Fibroblast of gingiva (primary cell): ENCODE measurements at regions not wholly inside any gene's neighbourhood (a gene's known extent, or its start where the extent isn't known, plus 50 kb on each side); places are given as distances from the start of the nearest gene placed in this dataset.

Source experiments
- DNase-seq: peaks from one replicate; pipeline ENCODE4 v3.0.0-alpha.2; 2011; ENCODE audit warnings: low read depth

- no peak for DNase-seq
Measured at GRCh38 chr9:135009051-135009560, 78.4 kb upstream of the OLFM1 start.

- no peak for DNase-seq
Measured at GRCh38 chr9:135009794-135010585, 77.5 kb upstream of the OLFM1 start.

DNA sequence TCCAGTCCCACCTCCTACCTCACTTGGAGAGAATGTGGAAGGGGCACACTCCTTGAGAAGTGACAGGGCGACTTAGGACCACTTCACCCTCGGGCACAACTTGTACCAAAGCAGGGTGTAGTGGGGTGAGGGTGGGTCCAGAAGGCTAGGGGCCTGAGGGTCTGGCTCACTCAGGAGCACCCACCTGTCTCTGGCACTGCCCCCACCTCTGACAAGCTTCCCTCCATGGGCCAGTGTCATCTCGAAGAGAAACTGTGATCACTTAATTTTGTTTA is 76.9 kb upstream of the OLFM1 start:
- no peak for DNase-seq

DNA sequence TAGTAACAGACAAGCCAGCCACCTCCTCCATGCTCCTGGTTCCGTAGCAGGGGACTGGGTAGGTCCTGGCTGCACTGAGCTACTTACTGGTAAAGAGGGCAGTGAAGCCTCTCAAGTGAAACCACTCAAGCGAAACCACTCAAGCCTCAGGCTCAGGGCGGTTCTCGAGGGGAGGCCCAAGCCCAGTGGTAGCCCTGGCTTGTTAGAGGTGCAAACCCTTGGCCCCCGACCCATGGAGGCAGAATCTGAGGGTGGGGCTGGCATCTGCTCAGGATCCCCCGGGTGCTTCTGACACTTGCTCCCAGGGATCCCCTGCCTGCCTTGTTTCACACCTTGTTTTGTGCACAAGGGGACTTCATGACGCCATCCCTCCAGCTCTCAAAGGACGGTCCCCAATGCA is 76.5 kb upstream of the OLFM1 start:
- no peak for DNase-seq

DNA sequence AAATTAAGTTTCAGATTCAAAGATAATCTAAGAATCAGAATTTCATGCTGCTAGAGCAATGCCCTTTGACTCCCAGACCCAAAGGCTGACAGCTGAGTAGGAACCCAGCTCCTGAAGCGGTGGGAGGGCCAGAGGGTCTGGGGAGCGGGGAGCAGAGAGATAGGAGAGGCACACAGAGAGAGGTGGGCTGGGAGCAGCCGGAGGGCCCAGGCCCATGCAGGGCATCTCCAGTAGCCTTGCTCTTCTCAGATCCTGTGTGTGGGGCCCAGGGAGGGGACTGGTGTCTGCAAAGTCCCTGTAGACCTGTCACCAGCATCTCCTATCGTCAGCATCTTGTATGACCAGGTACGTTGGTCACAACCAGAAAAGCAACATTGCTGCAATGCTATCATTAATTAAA is 75.3 kb upstream of the OLFM1 start:
- no peak for DNase-seq

DNA sequence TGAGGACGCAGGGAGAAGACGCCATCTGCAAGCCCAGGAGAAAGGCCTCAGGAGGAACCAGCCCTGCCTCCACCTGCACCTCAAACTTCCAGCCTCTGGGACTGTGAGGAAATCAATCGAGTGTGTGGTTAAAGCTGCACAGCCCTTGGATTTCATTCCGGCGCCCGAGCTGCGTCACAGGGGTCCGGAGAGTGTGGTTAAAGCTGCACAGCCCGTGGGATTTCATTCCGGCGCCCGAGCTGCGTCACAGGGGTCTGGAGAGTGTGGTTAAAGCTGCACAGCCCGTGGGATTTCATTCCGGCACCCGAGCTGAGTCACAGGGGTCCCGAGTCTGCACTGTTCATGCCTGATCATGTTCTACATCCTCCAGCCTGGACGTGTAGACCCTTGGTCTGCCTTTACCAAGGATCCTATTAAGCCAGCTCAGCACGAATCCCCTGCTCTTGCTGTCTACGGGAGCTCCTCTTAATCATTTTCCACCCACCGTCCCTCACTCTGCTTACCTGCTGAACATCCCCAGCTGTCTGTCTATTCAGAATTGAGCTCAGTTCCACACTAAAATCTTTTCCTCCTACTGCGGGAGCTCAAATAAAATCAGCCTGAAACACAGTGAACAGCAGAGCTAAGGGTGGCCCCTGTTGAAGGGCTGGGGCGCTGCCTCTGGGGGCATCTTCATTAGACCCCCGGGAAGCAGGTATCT is 73.0 kb upstream of the OLFM1 start:
- no peak for DNase-seq

DNA sequence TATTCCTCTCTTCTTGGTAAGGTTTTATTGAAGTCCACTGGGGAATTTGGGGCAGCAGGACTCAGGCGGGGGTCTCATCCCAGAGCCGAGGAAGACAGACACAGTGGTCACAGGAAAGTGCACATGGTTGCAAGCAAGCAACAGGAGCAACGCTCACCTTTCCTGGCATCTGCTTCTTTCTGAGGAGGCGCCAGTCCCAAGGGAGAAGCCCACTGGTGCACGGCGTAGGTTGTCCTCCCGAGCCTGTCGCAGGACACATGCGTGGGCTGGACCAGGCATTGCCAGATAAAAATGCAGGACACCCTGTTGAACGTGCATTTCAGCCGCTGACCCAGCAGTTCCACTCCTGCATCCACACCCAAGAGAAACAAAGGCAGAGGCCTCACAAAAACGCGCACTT is 72.4 kb upstream of the OLFM1 start:
- no peak for DNase-seq

DNA sequence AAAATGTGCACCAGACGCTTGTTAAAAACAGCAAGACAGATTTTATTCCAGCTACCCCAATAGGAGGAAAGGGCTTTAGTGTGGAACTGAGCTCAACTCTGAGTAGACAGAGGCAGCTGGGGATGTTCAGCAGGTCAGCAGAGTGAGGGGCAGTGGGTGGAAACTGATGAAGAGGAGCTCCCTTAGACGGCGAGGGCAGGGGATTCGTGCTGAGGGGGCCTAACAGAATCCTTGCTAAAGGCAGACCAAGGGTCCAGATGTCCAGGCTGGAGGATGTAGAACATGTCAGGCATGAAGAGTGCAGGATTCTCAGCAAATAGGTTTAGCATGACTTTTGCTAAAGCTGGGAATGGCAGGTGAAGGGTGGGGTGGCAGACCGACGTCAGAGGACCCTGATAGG is 71.9 kb upstream of the OLFM1 start:
- no peak for DNase-seq

GRCh38 chr9:135016037-135016640 is 71.3 kb upstream of the OLFM1 start:
- no peak for DNase-seq

DNA sequence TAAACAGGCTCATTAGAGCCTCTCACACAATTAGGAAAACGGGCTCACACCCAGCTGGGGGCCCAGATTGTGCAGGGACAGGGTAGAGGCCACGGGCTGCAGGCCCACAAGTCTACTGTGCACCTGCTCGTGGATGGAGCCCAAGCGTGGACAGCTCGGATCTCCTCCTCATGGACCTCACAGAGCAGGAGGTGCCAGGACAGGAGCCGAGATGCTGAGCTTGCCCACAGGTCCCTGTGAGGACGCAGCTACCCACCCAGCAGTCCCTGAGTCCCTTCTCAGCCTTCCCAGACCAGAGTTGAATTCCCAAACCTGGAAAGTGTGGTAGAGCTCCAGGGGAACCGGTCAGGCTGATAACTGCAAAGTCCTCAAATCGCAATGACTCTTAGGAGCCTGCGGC is 70.6 kb upstream of the OLFM1 start:
- DNase-seq = no peak

DNA sequence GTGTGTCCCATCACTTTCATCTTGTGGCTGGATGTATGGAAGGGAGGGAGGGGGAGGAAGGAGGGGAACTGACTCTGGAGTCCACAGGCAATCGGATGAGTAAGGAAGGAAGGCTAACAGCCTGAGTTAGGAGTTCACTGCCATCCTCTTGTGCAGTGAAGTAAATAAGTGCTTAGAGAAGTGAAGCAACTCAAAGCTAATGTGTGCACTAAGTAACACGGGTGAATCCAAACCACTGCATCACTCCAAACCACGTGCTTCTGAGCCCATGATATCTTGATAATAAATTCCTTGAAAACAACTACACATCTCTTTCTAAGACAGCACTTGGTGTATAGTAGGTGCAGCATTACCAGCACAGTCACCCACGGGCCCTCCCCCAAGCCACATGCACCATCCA is 69.6 kb upstream of the OLFM1 start:
- DNase-seq = no peak

DNA sequence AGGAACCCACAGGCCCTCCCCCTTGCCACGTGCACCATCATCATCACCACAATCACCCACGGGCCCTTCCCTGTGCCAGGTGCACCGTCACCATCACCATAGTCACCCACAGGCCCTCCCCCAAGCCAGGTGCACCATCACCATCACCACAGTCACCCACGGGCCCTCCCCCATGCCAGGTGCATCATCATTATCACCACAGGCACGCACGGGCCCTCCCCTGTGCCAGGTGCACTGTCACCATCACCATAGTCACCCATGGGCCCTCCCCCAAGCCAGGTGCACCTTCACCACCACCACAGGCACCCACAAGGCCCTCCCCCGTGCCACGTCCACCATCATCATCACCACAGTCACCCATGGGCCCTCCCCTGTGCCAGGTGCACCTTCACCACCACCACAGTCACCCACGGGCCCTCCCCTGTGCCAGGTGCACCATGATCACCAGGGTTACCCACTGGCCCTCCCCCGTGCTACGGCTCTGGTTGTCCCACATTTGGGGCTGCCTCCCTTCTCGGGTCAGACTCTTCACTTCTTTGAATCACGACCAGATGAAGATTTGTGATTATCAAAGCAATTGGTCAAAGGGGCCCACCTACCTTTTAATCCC is 69.1 kb upstream of the OLFM1 start:
- DNase-seq = no peak

- no peak for DNase-seq
Measured at GRCh38 chr9:135019224-135019623, 68.2 kb upstream of the OLFM1 start.

DNA sequence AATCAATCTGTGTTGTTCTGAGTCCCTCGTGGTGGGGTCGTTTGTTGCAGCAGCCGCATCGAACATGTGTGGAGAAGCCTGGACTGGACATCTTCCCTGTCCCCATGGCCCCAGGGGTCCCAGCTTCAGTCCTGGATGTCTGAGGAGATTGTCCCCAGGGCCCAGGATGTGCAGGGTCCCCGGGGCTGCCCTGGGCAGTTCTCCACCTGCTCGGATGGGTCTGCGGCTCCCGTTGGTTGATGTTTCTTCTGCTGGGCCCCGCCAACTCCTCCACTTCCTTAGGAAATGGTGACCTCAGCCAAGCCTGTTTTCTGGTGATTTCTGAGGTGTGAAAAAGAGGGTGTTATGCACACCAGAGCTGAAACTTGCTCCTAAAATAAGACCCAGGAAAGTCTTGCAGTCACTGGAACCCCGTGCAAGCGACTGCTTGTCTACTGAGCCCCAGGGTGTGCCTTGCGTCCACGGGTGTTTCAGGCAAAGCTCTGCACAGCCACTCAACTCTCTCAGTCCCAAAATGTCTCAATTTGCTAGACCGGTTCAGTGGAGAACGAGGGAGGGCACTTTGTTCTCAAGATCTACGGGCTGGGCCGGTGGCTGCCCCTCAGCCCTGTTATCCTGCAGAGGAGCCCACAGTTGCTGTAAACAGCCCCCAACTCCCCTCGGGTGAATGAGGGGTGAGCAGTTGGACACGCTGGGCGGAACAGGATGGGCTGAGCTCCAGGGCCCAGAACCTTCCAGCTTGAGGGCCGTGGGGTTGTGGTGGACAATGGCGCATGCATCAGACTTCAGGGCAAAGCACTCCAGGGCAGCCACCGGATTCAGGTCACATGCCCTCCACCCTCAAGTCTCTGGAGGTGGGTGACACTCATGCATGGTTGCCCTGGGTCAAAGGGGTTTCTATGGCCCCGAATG is 66.7 kb upstream of the OLFM1 start:
- no peak for DNase-seq

DNA sequence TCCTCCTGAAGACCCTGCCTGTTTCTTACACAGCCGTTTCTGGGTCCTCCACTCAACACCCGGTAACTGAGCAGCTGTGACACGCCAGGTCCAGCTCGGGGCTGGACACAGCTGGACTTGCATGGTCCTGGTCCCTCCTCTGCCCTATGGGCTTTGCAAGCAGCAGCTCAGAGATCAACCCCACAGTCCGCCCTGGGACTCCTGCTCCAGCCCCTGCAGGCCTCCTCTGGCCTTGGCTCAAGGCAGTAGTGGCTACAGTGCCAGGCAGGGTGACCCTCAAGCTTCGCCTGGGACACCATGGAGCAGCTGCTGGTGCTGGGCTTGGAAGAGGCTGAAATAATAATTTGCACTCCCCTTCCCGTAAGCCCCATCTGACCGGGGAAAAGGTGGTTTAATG is 66.1 kb upstream of the OLFM1 start:
- DNase-seq = no peak

DNA sequence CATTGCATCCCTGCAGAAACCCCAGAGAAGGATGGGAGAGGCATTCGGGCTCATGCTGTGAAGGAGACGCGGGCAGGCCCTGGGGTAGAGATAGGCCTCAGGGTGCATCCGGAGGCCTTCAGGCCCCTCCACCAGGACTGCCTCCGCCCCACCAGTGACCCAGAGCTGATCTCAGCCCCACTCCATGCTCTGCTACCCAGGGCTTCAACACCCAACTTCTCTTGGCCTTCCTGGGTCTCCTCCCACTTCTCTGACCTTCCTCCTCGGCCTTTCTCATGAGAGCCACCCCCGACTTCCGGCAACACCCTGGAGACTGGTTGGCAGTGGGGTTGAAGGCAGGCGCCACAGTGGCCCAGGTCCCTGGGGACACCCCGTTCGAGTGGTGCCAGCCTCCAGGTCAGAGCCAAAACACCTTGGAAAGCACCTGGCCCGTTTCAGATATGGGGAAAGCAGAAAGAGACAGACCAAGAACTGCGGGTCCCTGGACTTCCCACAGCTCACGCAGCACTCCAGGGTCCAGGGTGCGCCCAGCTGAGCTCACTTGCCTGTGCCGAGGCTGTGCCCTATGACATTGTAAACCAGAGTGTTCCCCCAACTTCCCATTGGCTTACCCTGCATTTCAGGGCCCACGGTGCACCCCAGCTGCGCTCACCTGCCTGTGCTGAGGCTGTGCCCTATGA is 65.1 kb upstream of the OLFM1 start:
- no peak for DNase-seq

DNA sequence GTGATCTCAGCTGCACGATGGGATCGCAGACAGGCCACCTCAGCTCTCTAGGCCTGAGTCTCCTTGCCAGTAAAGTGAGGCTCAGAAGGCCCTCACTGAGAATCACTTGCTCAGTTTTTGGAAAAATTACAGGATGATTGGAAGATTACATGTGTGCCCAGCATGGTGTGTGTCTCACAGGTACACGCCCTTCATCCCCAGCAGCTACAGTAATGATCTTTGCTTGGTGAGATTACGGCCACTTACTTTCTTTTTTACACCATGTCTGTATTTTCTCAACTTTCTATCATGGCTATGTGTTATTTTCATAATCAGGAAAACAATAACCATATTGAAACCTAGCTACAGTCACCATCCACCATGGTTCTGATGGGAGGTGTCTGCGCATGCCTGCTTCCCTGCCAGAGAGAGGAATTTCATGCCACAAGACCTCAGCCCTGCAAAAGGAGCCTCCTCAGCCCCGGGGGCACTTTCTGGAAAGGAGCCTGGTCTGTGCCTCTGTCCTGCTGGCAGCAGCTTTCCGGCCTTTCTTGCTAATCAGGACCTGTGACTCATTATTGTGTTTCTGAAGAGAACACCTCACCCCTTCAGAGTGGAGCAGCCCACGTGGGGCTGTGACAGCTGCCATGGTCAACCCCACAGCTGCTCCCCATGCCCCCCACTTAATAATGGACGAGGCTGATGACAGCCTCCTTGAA is 64.2 kb upstream of the OLFM1 start:
- no peak for DNase-seq

DNA sequence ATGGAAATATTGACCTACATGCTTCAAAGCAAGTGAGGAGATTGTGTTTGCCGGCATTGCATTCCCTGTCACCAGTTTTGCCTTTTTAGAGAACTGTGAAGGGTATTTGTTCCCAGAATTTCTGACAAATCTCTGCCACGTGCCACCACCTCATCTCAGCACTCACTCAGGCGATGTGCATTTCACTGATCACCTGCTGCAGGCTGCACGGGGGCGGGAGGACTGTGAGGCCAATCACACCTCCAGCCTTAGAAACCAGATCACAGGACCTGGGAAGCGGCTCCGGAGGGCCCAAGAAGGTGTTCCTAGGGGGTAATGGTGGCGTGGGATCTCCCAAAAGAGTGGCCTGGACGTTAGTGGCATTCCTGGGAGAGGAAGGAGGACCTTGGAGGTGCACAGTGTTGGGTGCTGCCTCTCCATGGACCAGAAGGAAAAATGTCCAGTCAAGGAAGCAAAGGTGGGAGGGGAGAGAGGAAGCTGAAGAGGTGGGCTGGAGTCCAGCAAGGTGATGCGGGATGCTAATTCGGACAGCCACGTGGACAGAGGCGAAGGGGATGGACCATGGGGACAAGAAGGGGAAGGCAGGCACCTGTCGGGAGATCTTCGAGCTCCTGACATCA is 63.6 kb upstream of the OLFM1 start:
- no peak for DNase-seq

DNA sequence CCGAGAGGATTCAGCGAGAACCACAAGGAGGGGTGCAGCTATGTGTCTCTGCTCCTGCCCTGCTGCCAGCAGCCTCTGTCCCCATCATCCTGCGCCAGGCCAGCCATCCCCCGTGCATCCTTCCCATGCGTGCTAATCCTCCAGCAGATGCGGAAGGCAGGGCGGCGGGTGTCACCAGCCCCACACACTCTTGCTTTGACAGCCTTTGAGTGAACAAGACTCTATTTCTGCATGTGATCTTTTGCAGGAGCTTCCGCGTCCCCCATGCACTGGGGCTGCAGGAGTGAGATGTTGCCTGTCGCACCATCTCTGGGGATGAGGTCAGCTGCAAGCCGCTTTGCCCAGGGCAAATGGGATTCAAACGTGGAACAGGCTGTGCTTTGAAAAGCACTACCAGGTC is 58.0 kb upstream of the OLFM1 start:
- no peak for DNase-seq

DNA sequence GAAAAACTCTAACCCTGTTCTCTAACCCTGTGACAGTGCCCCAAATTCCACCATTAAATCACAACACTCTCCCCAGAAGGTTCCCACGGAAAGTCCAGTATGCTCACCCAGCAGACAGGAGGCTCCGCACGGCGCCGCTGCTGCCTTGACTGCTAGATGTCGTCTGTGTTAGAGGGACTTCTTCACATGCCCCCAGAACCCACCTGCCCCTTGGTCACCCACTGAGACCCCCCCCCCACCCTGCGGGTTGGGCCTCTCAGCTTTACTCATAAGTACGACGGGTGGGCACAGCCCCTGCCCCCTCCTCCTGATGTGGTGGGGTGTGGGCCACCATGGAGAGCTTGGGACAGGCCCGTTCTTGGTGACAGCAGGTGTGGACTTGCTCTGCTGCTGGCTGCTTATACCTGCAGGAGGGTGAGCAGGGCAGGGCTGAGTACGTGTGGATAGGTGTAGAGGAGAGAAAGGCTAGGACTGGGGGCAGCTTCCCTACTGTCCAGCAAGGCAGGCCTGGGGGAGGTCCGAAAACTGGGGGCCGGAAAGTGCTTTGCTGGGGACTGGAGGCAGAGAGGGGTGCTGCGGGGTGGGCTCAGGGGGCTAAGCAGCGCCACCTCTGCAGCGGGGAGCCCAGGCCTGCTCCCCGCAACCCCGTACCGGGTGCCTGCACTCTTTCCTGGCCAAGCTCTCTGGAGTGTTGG is 57.5 kb upstream of the OLFM1 start:
- no peak for DNase-seq
